Psoas muscle (tissue), 7 donors: ENCODE measurements at regions not wholly inside any gene's neighbourhood (a gene's known extent, or its start where the extent isn't known, plus 50 kb on each side); places are given as distances from the start of the nearest gene placed in this dataset.

ENCODE experiments used
- ATAC-seq, 4 donors: fragments of 200-7000 bp; cut with Tn5 transposase; one replicate each; pipeline ENCODE4 v1.9.1; 2020; ENCODE audit warnings: moderate library complexity in 3 of 4, mild to moderate bottlenecking in 2 of 4
- DNase-seq, 2 donors: peaks; one replicate each; pipeline ENCODE4 v3.0.0-alpha.2; 2020
- H3K27ac ChIP-seq: fragments of 200-600 bp; one replicate; pipeline ENCODE4 v1.8.0; 2022
- H3K27me3 ChIP-seq, 3 donors: fragments of 200-600 bp in 1 of 3; one replicate each; pipeline versions ENCODE4 v1.6.1 to v1.8.0; 2013 to 2022; ENCODE audit warnings: low read length in 2 of 3, mild to moderate bottlenecking in 2 of 3, moderate library complexity in 1 of 3; ENCODE audit not compliant: insufficient read depth in 3 of 3
- H3K36me3 ChIP-seq, 2 donors: fragments of 200-600 bp in 1 of 2; one replicate each; pipeline versions ENCODE4 v1.6.1 to v1.8.0; 2013 to 2022; ENCODE audit warnings: low read depth in 1 of 2, mild to moderate bottlenecking in 1 of 2, moderate library complexity in 1 of 2; ENCODE audit not compliant: insufficient read depth in 1 of 2
- H3K4me1 ChIP-seq: fragments of 200-600 bp; one replicate; pipeline ENCODE4 v1.8.0; 2022
- H3K4me3 ChIP-seq: fragments of 200-600 bp; one replicate; pipeline ENCODE4 v1.8.0; 2022; ENCODE audit warnings: mild to moderate bottlenecking
- H3K9me3 ChIP-seq: fragments of 200-600 bp; one replicate; pipeline ENCODE4 v1.8.0; 2022
- CTCF ChIP-seq: fragments of 200-600 bp; IDR thresholded peaks from one replicate; pipeline ENCODE4 v1.8.0; 2022; ENCODE audit warnings: antibody characterized with exemption
- WGBS, 3 donors: extraction: QIAGEN DNeasy Blood & Tissue Kit; methylation state at CpG; one replicate each; pipeline versions ENCODE4 v1.1.6 to v1.1.7; 2013; 5-methylcytosine and 5-hydroxymethylcytosine counted together
- intact Hi-C, 2 donors: fragments of 100-400 bp; cut with DNase I; formaldehyde crosslinking; loops; one replicate each; pipeline versions ENCODE4 v1.11.0 to v1.14.2; 2022
- donor health status: healthy with polysubstance abuse.
- donor health status: DM: no; HTN: no; CAD: no; lungs with moderate emphysema.
- donor health status: Bipolar disorder and iron deficiency.
- donor health status: healthy.
- donor health status: DM: yes; HTN: yes; CAD: no.
- donor health status: DM: no; HTN: no; CAD: no.
- donor health status: DM: yes; HTN: yes; CAD: no.

DNA sequence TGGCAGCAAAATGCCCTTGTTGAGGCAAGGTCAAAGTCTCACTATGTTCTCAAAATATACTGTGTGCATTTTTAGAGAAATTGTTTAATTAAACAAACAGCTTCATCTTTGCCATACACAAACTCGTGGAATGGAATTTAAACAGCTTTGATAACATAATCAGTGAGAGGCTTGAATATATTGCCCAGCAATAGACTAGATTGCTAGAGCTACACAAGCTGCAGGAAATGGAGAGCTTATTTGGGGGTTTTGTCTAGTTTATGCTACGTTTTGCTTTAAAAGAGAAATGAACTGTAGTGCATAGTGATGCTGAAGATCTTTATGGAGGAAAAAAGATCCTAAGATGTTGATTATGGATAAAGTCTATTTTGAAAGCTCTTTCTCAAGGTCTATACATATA, 166.8 kb upstream of the HMCN1 start:
- Histone ChIP-seq H3K27ac (no peak overlapping the region), H3K9me3 (no peaks in the 10 kb centered on the region), H3K36me3 (no peaks in the 10 kb centered on the region), H3K4me3 (no peak overlapping the region), H3K27me3 (no peaks in the 10 kb centered on the region), H3K4me1 (no peaks in the 10 kb centered on the region)
- DNase-seq, result no peak
- TF ChIP-seq CTCF, result no peak
- intact Hi-C loops, result no loop called here
- 48 to 57% (median 50%) methylated on average over 2 of the region's 2 CpGs for WGBS, 3 donors
- no peak for ATAC-seq

GRCh38 chr1:185566995-185567394, 167.2 kb upstream of the HMCN1 start:
- no peak for DNase-seq
- Histone ChIP-seq H3K4me1 (no peaks in the 10 kb centered on the region), H3K4me3 (no peak overlapping the region), H3K9me3 (no peaks in the 10 kb centered on the region), H3K27ac (no peak overlapping the region), H3K36me3 (no peaks in the 10 kb centered on the region), H3K27me3 (no peaks in the 10 kb centered on the region)
- intact Hi-C loops, result no loop called here
- ATAC-seq, result no peak
- 25 to 28% (median 27%) methylated on average over 4 of the region's 4 CpGs for WGBS, 3 donors
- no peak for TF ChIP-seq CTCF

- no peak overlapping the region for H3K4me3 ChIP-seq
- no peaks in the 10 kb centered on the region for H3K27me3 ChIP-seq
- no peaks in the 10 kb centered on the region for H3K4me1 ChIP-seq
- WGBS, 3 donors, result 51 to 68% (median 56%) methylated on average over 5 of the region's 5 CpGs
- no peaks in the 10 kb centered on the region for H3K9me3 ChIP-seq
- intact Hi-C loops, result no loop called here
- DNase-seq (no peak), ATAC-seq (no peak)
- no peak overlapping the region for H3K27ac ChIP-seq
- no peak for TF ChIP-seq CTCF
- no peaks in the 10 kb centered on the region for H3K36me3 ChIP-seq
Measured at GRCh38 chr1:185565302-185565701, 168.9 kb upstream of the HMCN1 start.

GRCh38 chr1:185564816-185565215, 169.4 kb upstream of the HMCN1 start:
- Histone ChIP-seq H3K27ac (no peak overlapping the region), H3K36me3 (no peaks in the 10 kb centered on the region), H3K9me3 (no peaks in the 10 kb centered on the region), H3K4me3 (no peak overlapping the region), H3K27me3 (no peaks in the 10 kb centered on the region), H3K4me1 (no peaks in the 10 kb centered on the region)
- no peak for TF ChIP-seq CTCF
- intact Hi-C loops, result no loop called here
- DNase-seq (no peak), ATAC-seq (no peak)
- WGBS, 3 donors, result 84 to 97% (median 91%) methylated on average over 1 of the region's 1 CpG
